COLO668 (cell line): ENCODE measurements at regions not wholly inside any gene's neighbourhood (a gene's known extent, or its start where the extent isn't known, plus 50 kb on each side); places are given as distances from the start of the nearest gene placed in this dataset.
"Not testable (repeated sequence)": the region's sequence is repeated elsewhere in the genome, so short reads cannot be mapped to it uniquely, and the experiment has no call there.

Source experiments
- DNase-seq: peaks from one replicate; lab custom pipeline; 2025; ENCODE audit not compliant: unreplicated experiment; lab: John Stamatoyannopoulos, UW

- no peak for DNase-seq
These were observed 902.9 kb upstream of the LRRN3 start for GRCh38 chr7:110187877-110188554.

GRCh38 chr7:110204527-110204926, 886.4 kb upstream of the LRRN3 start:
- no peak for DNase-seq

DNA sequence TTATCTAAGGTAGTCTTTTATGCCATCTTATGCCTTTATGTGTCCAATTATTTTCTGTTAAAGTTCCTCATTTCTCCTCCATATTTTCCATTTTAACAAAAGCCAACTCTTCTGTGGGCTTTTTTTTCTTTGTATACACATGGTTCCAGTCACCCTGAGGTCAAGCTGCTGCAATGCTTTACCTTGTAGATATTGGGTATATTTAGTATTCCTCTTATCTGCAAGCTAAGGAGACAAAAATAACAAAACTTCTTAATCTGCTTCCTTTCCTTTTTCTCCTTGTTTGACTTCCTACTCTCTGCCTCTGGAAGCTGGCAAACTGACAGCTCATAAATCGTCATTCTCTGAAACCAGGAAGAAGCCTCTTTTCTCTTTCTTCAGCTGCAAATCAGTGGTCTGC, 885.0 kb upstream of the LRRN3 start:
- DNase-seq, result no peak

DNA sequence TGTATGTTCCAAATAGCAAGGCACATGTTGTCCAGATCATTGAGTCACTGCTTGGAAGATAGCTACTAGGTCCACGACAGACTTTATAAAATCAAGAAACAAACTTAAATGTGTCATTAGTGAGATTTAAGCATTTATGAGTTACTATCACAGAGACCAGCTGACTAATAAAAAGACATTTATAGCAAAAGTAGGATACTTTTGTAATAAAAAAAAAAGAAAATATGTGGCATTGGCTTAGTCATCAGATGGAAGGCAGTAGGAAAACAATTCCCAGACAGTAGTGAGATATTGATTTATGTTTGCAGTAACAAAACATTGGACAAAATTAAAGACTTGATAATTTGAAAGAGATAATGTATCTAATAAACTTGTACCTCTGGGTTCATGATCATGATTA, 881.0 kb upstream of the LRRN3 start:
- DNase-seq, result no peak

- DNase-seq, result no peak
These were observed 879.9 kb upstream of the LRRN3 start for GRCh38 chr7:110210941-110211608.

DNA sequence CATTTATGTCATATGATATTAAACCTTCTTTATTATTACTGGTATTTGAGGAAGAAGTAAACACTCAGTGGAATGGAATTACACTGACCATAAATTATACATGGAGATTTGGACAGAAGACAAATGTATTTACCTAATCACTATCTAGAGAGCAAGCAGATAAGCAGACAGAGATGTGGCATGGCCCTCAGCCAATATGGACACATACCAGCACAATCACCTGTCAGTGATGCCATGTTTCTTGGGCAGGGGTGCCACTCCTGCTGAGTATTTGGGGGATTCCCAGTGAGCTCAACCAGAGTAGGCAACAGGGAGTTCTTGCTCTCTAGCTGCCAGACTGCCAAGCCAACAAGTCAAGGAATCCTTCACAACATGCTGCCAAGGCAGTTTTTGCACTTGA, 866.3 kb upstream of the LRRN3 start:
- DNase-seq, result no peak

- DNase-seq, result no peak
These were observed 844.8 kb upstream of the LRRN3 start for GRCh38 chr7:110246118-110246517.

DNA sequence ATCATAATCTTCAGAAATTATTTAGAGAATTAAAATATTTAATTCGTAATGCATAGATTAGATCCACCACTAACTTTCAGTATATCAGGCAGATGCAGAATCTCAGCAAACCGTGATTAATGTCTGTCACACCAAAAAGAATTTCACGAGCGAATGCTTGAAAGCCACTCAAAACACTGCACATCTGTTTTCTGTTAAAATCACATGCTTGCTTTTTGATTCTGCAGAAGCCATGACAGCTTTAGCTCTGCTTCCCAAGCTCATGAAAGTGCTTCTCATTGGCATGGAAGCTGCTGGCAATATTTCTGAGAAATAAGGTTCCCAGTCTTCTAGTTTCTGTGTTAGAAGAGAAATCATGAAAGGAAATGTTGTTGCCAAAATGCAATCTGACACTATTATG, 837.8 kb upstream of the LRRN3 start:
- DNase-seq, result no peak

GRCh38 chr7:110257673-110258072, 833.3 kb upstream of the LRRN3 start:
- no peak for DNase-seq

GRCh38 chr7:110262251-110262650, 828.7 kb upstream of the LRRN3 start:
- no peak for DNase-seq

GRCh38 chr7:110264288-110264687, 826.6 kb upstream of the LRRN3 start:
- no peak for DNase-seq

DNA sequence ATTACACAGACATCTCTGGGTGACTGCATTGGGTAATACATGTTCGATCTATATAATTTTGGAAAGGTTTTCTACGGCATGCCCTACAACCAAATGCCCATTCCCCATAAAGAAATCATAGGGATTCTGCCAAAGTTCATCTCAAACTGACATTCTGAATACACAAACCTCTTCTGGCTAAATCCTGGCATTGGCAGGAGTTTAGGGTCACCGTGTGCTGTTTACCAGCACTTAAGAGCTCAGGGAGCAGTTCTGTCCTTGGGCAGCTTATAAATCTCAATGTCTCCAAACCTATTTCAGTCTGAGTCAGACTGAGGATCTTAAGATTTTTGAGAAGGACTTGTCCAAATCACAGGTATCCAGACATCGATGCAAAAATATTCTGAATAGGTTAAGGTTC, 809.6 kb upstream of the LRRN3 start:
- no peak for DNase-seq

GRCh38 chr7:110283056-110283455, 807.9 kb upstream of the LRRN3 start:
- DNase-seq, result no peak

- DNase-seq, result no peak
These were observed 799.5 kb upstream of the LRRN3 start for GRCh38 chr7:110291430-110291829.

GRCh38 chr7:110296321-110296720, 794.6 kb upstream of the LRRN3 start:
- no peak for DNase-seq

GRCh38 chr7:110307776-110308175, 783.2 kb upstream of the LRRN3 start:
- no peak for DNase-seq

- DNase-seq, result no peak
These were observed 782.1 kb upstream of the LRRN3 start for GRCh38 chr7:110308791-110309190.

- no peak for DNase-seq
These were observed 781.0 kb upstream of the LRRN3 start for GRCh38 chr7:110309941-110310340.

- DNase-seq, result no peak
These were observed 779.4 kb upstream of the LRRN3 start for GRCh38 chr7:110311556-110311955.

GRCh38 chr7:110317541-110318265, 773.2 kb upstream of the LRRN3 start:
- DNase-seq, result no peak

GRCh38 chr7:110320285-110320684, 770.6 kb upstream of the LRRN3 start:
- not testable (repeated sequence) for DNase-seq

GRCh38 chr7:110322796-110323195, 768.1 kb upstream of the LRRN3 start:
- no peak for DNase-seq
